GM23338 (cell line): ENCODE measurements at regions not wholly inside any gene's neighbourhood (a gene's known extent, or its start where the extent isn't known, plus 50 kb on each side); places are given as distances from the start of the nearest gene placed in this dataset.

Experiments
- CREB1 ChIP-seq: fragments of 250-450 bp; sonication (Bioruptor Pico); IDR thresholded peaks from 2 replicates; pipeline ENCODE4 v1.5.0; 2020; ENCODE audit warnings: low read depth, mild to moderate bottlenecking, moderate library complexity
- CTCF ChIP-seq, 2 experiments: fragments of 200-600 bp in 1 of 2; sonication (generic) in 1 of 2; conservative IDR thresholded peaks; 2 replicates each; pipeline versions ENCODE4 v1.5.1 to v1.6.1; 2016 to 2017; ENCODE audit warnings: antibody characterized with exemption in 2 of 2, low read depth in 2 of 2, mild to moderate bottlenecking in 2 of 2, moderate library complexity in 1 of 2
- EZH2 ChIP-seq: fragments of 200-600 bp; sonication (generic); IDR thresholded peaks from one replicate; pipeline ENCODE4 v1.8.0; 2017; ENCODE audit warnings: antibody characterized with exemption, mild to moderate bottlenecking, low read depth; ENCODE audit not compliant: unreplicated experiment
- EZH2phosphoT487 ChIP-seq: fragments of 200-600 bp; sonication (generic); IDR thresholded peaks from one replicate; pipeline ENCODE4 v1.8.1; 2018; ENCODE audit warnings: antibody characterized with exemption; ENCODE audit not compliant: unreplicated experiment
- POLR2AphosphoS5 ChIP-seq: IDR thresholded peaks from 2 replicates; pipeline ENCODE4 v1.6.1; 2016; ENCODE audit warnings: antibody characterized with exemption, low read depth

DNA sequence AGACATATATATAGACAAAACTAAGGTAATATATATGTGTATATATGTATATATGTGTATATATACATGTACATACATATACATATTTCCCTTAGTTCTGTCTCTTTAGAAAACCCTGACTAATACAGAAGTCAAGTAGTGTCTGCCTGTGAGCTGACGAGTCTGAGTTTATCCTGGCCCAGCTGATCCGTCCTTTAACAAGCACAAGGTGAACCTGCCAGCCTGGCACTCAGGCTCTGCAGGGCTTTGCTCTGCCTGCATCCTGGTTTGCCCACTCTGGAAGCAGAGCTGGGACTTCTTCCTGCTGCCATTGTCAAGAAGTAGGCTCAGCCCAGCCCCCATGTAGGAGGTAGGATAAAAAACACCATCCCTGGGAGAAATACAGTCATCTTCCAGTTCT, 388.0 kb downstream of the ICE1 start:
- TF ChIP-seq CTCF (conservative IDR thresholded peaks at IDR 0.05; ENCODE audit: low read depth in 2 of 2) (no peak), EZH2phosphoT487 (no peak), EZH2 (no peak), POLR2AphosphoS5 (no peak), CREB1 (CRISPR knock-in tag) (no peak)
